ENCODE measurements at regions not wholly inside any gene's neighbourhood (a gene's known extent, or its start where the extent isn't known, plus 50 kb on each side); places are given as distances from the start of the nearest gene placed in this dataset.

DNA sequence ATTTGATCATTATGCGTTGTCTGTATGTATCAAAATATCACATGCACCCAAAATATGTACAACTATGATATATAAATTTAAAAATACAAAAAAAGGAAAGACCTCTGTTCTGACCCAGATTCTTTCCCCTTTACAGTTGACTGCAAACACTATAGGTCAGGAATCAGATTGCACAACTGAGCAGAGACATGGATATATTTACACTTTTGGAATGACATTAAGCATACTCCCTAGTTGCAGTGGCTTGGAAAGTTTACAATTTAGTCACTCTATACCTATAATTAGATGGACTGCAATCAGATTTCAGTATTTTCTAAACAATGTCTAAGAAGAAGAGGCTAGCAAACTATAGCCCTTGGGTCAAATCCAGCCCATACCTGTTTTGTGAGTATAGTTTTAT, 98.5 kb upstream of the INPP4B start:
- no peak overlapping the region for H3K27ac ChIP-seq
- no peak for TF ChIP-seq ZFX (IDR thresholded peaks at IDR 0.05)

DNA sequence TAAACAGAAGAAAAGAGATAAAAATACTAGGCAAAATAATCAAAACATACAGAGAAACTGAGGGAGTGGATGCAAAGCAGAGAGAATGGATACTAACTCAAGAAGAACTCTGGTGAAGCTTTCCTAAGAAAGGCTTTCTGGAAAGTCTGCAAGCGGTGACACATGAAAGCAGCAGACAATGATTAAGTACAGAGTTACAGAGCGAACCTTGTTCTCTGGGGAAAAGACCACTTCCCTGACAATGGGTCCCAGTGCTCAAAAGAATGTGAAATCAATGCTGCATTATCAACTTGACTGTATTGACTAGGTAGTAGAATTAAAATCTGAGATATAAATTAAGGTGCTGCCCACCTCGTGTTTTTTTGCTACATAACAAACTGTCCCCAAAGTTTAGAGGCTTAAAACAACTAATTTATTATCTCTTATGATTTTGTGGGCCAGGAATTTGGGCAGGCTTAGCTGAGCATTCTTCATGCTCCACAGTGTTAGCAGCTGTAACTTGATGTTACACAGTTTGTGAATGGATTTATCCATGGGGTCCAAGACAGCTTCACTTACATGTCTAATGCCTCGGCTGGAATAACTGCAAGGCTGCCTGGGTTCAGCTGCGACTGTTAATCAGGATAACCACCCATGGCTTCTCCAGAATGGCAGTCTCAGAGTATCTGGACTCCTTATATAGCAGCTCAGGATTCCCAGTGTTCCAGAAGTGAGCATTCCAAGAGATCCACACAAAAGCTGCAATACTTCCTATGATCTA, 106.9 kb upstream of the INPP4B start:
- no peak for TF ChIP-seq ZFX (IDR thresholded peaks at IDR 0.05)
- TF ChIP-seq, protein P1, sequence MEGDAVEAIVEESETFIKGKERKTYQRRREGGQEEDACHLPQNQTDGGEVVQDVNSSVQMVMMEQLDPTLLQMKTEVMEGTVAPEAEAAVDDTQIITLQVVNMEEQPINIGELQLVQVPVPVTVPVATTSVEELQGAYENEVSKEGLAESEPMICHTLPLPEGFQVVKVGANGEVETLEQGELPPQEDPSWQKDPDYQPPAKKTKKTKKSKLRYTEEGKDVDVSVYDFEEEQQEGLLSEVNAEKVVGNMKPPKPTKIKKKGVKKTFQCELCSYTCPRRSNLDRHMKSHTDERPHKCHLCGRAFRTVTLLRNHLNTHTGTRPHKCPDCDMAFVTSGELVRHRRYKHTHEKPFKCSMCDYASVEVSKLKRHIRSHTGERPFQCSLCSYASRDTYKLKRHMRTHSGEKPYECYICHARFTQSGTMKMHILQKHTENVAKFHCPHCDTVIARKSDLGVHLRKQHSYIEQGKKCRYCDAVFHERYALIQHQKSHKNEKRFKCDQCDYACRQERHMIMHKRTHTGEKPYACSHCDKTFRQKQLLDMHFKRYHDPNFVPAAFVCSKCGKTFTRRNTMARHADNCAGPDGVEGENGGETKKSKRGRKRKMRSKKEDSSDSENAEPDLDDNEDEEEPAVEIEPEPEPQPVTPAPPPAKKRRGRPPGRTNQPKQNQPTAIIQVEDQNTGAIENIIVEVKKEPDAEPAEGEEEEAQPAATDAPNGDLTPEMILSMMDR (conservative IDR thresholded peaks at IDR 0.05) = no peak
- no peak overlapping the region for H3K27ac ChIP-seq

DNA sequence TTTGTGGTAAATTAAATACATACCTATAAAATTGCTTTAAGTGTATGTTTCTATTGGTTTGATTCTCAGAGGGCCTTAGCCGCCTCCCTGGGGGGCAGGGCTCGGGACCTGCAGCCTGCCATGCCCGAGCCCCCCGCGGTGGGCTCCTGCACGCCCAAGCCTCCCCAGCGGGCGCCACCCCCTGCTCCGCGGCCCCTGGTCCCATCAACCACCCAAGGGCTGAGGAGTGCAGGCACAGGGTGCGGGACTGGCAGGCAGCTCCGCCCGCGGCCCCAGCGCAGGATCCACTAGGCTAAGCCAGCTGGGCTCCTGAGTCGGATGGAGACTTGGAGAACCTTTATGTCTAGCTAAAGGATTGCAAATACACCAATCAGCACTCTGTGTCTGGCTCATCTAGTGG, 108.3 kb upstream of the INPP4B start:
- TF ChIP-seq ZFX (IDR thresholded peaks at IDR 0.05) = no peak
- TF ChIP-seq, protein P1 (conservative IDR thresholded peaks at IDR 0.05) = no peak
- H3K27ac ChIP-seq = no peak overlapping the region

DNA sequence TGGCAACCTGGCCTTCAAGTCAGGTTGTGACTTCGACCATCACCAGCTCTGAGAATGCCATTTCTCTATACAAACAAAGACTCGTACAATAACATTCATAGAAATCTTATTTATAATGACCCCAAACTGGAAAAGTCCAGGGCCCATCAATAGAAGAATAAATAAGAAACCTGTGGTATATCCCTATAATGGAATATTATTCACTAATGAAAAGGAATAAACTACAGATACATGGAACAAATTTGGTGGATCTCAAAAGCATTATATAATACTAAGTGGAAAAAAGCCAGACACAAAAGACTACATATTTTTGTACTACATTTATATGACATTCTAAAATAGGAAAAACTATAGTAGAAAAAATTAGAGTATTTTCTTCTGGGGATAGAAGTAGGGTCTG, 109.4 kb upstream of the INPP4B start:
- TF ChIP-seq, protein P1 (conservative IDR thresholded peaks at IDR 0.05) = no peak
- TF ChIP-seq ZFX (IDR thresholded peaks at IDR 0.05) = no peak
- H3K27ac ChIP-seq = no peak overlapping the region

DNA sequence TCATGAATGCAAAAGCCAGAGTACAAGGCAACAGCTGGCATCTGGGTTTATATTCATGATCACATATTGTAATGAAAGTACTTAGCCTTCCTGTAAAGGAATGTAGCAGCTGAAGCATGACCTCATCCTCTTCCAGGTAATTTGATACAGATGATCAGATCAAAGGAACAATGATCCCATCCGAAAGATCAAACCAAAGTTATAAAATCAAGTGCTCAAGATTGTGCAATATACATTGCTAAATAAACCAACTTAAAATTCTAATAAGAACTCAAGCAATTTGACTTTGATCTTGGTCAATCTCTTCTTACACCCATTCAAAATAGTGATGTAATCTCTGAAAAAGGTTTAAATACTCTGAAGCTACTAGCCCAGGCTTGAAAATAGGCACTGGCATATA, 113.1 kb upstream of the INPP4B start:
- TF ChIP-seq ZFX (IDR thresholded peaks at IDR 0.05) = no peak
- TF ChIP-seq, protein P1 (conservative IDR thresholded peaks at IDR 0.05) = no peak
- H3K27ac ChIP-seq = no peak overlapping the region

DNA sequence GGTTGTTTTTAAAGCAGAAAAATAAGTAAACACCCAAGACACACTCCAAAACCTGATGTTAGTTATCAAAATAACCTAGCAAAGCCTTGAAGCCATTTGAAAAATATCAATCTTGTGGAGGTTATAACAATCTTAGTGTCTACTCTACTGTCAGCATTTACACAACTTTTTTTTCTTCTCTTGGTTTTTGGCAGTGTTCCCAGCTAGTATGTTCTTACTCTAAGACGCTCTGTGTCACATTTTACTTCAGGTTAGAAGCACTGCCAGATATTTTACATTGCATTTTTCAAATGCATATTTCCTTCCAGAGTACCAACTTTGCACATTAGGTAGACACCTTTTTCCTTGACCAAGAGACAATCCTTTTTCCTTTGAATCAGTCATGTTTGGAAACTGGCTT, 114.0 kb upstream of the INPP4B start:
- H3K27ac ChIP-seq = no peak overlapping the region
- no peak for TF ChIP-seq ZFX (IDR thresholded peaks at IDR 0.05)
- TF ChIP-seq, protein P1 (conservative IDR thresholded peaks at IDR 0.05) = no peak

DNA sequence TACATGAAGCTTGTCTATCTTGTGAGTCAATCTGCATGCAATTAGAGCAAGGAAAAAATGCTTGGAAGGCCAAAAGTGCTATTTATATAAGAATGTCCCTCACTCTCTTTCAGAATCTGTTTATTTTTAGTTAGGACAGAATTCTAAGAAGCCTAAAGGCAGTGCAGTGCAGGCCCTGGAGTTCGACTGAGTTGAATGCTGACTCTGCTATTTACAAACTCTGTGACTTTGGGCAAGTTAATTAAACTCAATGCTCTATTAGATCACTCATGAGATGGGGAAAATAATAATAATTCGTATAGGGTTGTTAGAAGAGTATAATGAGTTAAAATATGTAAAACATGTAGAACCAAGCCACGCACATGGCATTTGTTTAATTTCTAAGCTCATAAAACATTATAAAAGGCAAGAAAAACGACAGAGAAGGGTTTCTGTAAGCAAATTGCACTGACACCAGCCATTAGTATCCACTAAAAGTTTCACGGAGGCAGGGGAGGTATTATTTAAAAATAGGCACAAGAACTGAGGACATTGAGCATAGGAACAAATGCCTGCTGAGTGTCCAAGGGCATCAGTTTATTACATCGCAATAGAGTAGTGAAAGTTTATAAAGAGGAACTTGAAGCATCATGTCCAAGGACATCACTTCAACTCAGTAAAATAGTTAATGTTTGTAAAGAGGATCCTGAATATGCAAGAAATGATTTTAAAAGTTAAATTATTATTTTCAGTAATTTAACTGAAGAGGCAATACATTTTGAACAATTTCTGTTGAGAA, 115.0 kb upstream of the INPP4B start:
- TF ChIP-seq, protein P1 (conservative IDR thresholded peaks at IDR 0.05) = no peak
- TF ChIP-seq ZFX (IDR thresholded peaks at IDR 0.05) = no peak
- H3K27ac ChIP-seq = no peak overlapping the region
